ENCODE measurements at regions not wholly inside any gene's neighbourhood (a gene's known extent, or its start where the extent isn't known, plus 50 kb on each side); places are given as distances from the start of the nearest gene placed in this dataset.
"Not testable (repeated sequence)": the region's sequence is repeated elsewhere in the genome, so short reads cannot be mapped to it uniquely, and the experiment has no call there.

GRCh38 chr10:52961323-52961722, 188.7 kb upstream of the MBL2 start:
- no peak for DNase-seq (ENCODE audit: low read depth, low spot score)

DNA sequence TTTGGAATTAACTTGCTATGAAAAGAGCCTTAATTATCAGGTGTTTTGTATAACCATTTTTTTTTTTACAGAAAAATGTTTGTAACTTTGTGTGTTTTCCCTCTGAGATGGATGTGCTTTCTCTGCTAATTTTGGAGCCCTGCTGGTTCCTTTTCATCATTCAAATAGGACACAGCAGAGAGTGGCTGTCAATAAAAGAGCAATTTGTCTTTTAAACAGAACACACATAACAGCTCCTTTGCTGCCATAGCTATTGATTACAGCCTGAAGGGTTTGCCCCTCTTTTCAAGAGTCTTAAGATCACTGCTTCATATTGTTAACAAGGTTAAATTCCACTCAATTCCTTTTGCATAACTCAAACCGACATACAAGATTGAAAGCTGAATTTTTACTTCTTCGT, 187.2 kb upstream of the MBL2 start:
- no peak for DNase-seq (ENCODE audit: low read depth, low spot score)

GRCh38 chr10:52956861-52957260, 184.3 kb upstream of the MBL2 start:
- DNase-seq (ENCODE audit: low read depth, low spot score), result no peak

DNA sequence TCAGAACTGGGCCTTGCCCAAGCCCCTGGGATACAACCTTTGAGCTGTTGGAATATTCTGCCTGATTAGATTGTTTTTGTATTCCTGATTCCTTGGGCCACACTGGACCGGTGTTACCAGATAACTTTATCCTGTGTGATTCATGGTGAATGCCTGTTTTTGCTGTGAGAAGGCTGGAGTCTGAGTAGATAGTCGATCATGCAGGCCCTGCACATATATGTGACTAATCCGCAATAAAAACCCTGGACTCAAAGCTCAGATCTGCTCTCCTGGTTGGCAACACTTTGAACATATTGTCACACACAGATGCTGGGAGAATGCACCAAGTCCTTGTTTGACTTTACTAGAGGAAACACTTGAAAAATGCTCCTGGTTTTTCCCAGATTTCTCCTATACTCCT, 183.9 kb upstream of the MBL2 start:
- no peak for DNase-seq (ENCODE audit: low read depth, low spot score)

DNA sequence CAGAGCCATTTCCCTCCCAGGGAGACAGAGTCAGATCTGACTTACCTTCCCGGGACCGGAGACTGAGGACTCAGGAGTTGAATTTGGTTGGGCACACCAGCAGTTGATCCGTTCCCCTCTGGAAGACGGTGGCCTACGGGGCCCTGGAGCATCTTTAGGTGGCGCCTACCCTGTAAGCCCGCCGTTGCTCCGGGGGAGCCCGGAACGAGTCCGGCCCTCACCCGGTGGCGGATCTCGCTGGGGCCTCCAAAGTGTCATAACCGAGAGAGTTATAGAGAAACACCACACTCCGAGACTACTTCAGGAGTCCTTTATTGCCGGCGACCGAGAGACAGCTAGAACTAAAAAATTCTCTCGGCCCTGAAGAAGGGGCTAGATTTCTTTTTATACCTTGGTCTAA, 182.8 kb upstream of the MBL2 start:
- no peak for DNase-seq (ENCODE audit: low read depth, low spot score)

GRCh38 chr10:52954407-52954806, 181.8 kb upstream of the MBL2 start:
- DNase-seq (ENCODE audit: low read depth, low spot score), result no peak

GRCh38 chr10:52952391-52953055, 179.9 kb upstream of the MBL2 start:
- DNase-seq (ENCODE audit: low read depth, low spot score), result no peak

GRCh38 chr10:52951824-52952223, 179.2 kb upstream of the MBL2 start:
- no peak for DNase-seq (ENCODE audit: low read depth, low spot score)

DNA sequence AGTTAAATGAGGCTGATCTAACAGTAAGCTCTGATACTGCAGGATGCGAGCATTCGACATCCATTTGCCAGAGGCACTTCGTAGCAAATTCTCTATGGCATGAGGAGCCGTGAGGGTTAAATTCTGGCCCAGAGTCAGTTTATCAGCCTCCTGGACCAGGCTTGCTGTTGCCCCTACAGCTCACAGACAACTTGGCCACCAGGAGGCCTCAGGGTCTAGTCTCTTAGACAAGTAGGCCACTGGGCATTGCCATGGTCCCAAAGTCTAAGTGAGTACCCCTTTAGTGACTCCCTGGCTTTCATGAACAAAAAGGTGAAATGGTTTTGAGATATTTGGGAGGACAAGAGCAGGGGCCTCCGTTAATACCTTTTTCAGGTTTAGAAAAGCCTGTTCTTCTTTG, 178.0 kb upstream of the MBL2 start:
- DNase-seq (ENCODE audit: low read depth, low spot score), result no peak

- no peak for DNase-seq (ENCODE audit: low read depth, low spot score)
These were observed 177.3 kb upstream of the MBL2 start for GRCh38 chr10:52949899-52950298.

DNA sequence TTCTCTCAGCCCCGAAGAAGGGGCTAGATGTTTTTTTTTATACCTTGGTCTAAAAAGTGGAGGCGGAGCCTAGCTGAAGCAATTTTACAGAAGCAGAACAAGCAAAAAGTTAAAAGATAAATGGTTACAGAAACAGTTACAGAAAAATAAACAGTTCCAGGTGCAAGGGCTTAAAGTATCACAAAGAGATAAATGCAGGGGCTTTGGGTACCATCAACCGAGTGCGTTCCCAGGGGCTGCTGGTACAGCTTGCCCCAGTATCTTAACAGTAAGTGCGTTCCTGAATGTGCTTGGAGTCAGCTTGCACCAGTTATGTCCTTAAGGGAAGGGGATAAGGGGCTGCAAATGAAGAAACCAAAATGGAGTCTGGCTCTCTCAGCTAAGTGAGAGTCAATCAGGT, 173.9 kb upstream of the MBL2 start:
- DNase-seq (ENCODE audit: low read depth, low spot score), result no peak

GRCh38 chr10:52945521-52945920, 172.9 kb upstream of the MBL2 start:
- not testable (repeated sequence) for DNase-seq (ENCODE audit: low read depth, low spot score)

DNA sequence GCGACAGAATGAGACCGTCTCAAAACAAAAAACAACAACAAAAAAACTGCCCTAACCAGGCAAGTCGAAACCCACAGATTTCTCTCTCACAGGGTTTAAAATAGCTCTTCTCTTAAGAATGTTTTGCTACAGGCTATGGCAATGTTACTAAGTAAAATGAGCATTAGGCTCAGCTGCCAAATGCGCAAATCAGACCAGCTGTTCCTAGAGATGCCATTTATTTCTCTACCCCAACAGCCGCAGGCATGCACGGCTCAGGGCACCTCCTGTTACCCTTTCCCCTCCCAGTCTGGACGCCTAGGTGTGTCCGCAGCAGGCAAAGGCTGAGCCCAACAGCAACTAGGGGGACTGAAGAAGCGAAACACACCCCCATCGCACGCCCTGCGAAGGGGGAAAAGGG, 168.3 kb upstream of the MBL2 start:
- DNase-seq (ENCODE audit: low read depth, low spot score), result no peak

DNA sequence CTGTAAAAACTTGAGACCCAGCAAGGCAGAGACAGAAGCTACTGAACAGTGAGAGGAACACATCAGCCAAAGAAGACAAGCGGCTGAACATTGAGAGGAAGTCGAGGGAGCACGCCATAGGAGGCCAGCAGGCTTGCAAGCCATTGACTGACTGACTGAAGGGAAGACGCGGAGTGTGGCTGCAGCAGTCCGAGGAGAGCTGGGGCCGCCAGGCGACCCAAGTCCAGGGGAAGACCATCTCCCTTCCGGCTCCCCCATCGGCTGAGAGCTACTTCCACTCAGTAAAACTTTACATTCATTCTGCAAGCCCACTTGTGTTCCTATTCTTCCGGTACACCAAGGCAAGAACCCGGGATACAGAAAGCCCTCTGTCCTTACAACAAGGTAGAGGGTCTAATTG, 167.3 kb upstream of the MBL2 start:
- no peak for DNase-seq (ENCODE audit: low read depth, low spot score)

- DNase-seq (ENCODE audit: low read depth, low spot score), result no peak
These were observed 161.2 kb upstream of the MBL2 start for GRCh38 chr10:52933748-52934147.

- no peak for DNase-seq (ENCODE audit: low read depth, low spot score)
These were observed 155.1 kb upstream of the MBL2 start for GRCh38 chr10:52927678-52928077.

- DNase-seq (ENCODE audit: low read depth, low spot score), result no peak
These were observed 150.9 kb upstream of the MBL2 start for GRCh38 chr10:52923520-52923919.

DNA sequence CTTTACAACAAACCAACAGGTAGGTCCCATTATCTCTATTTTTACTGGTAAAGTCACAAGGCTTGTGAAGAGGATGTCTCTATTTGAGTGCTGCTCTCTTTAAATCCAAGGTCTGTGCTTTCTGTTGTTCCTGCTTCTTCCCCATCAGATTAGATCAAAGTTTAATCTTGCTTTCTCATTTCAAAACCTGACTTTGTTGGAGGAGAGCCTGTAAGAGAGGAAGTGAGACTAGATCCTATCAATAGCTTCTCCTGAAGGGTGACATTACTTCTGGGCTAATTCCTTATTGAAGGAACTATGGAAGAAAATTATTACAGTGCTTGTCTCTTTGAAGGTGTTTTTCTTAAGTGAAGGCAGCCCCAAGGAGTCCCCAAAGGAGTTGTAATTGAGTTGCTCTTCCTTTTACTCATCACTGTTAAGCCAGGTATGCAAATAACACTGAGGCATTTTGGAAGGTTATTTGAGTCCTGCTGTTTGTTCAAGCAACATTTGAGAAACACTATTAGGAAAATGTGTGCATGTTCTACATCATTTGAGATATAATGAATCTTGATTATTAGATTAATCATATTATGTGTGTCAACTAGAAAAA, 146.2 kb upstream of the MBL2 start:
- no peak for DNase-seq (ENCODE audit: low read depth, low spot score)

DNA sequence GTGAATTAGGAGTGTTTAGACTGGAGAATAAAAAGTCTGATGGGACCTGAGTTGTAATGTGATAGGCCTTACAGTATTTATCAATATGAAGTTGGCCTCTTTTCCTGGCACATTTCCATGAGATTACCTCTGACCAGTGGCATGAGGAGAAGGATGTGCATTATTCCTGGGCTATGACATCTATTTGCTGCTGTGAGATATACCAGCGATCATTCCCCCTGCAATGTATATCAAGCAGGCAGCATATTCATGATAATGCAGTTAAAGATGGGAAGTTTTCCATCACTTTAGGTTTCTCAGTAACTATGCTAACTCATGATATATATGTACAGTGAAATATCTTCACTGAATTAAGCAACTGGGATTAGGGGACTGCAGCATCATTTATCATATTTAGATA, 142.8 kb upstream of the MBL2 start:
- DNase-seq (ENCODE audit: low read depth, low spot score), result no peak

- DNase-seq (ENCODE audit: low read depth, low spot score), result no peak
These were observed 138.6 kb upstream of the MBL2 start for GRCh38 chr10:52911163-52911562.

DNA sequence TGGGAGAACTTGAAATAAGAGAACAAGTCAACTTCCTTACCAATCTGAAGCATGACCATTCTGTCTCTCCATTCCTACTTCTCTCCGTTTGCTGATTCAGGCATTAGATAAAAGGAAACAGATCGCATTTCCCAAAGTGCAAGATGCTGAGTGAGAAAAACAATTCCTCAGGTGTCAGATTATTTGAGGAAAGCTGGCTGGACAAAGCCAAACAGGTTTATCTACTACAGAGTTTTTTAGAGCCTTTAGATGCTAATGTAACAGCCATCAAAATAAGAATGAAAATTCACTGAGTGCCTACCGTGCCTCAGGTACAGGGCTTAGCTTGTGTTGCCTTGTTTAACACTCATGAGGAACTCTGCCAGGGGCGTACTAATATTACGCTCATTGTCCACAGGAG, 135.9 kb upstream of the MBL2 start:
- no peak for DNase-seq (ENCODE audit: low read depth, low spot score)

GRCh38 chr10:52906046-52906445, 133.5 kb upstream of the MBL2 start:
- no peak for DNase-seq (ENCODE audit: low read depth, low spot score)

- DNase-seq (ENCODE audit: low read depth, low spot score), result no peak
These were observed 130.9 kb upstream of the MBL2 start for GRCh38 chr10:52903397-52903938.

GRCh38 chr10:52900593-52900992, 128.0 kb upstream of the MBL2 start:
- DNase-seq (ENCODE audit: low read depth, low spot score), result no peak

All from brain pericyte (primary cell).